ENCODE measurements at regions not wholly inside any gene's neighbourhood (a gene's known extent, or its start where the extent isn't known, plus 50 kb on each side); places are given as distances from the start of the nearest gene placed in this dataset.
"Not testable (repeated sequence)": the region's sequence is repeated elsewhere in the genome, so short reads cannot be mapped to it uniquely, and the experiment has no call there.

- H3K36me3 ChIP-seq = no peaks in the 10 kb centered on the region
- DNase-seq = no peak
- H3K4me1 ChIP-seq = peaks cover 0 to 13% (median 4%) of the 10 kb centered on the region in 4 donors
- H3K27me3 ChIP-seq = peaks cover 0 to 6% (median 0%) of the 10 kb centered on the region in 3 donors
- intact Hi-C loops (cut with DNase I; ENCODE audit: low total_unique reads) = no loop called here
- no peak overlapping the region for H3K4me3 ChIP-seq
- WGBS, 5 donors = 90 to 94% (median 91%) methylated on average over 7 of the region's 7 CpGs
- no peak overlapping the region for H3K27ac ChIP-seq
- no peaks in the 10 kb centered on the region for H3K9me3 ChIP-seq
- TF ChIP-seq, protein P1, sequence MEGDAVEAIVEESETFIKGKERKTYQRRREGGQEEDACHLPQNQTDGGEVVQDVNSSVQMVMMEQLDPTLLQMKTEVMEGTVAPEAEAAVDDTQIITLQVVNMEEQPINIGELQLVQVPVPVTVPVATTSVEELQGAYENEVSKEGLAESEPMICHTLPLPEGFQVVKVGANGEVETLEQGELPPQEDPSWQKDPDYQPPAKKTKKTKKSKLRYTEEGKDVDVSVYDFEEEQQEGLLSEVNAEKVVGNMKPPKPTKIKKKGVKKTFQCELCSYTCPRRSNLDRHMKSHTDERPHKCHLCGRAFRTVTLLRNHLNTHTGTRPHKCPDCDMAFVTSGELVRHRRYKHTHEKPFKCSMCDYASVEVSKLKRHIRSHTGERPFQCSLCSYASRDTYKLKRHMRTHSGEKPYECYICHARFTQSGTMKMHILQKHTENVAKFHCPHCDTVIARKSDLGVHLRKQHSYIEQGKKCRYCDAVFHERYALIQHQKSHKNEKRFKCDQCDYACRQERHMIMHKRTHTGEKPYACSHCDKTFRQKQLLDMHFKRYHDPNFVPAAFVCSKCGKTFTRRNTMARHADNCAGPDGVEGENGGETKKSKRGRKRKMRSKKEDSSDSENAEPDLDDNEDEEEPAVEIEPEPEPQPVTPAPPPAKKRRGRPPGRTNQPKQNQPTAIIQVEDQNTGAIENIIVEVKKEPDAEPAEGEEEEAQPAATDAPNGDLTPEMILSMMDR (IDR thresholded peaks at IDR 0.05) = no peak
- no peak for TF ChIP-seq POLR2AphosphoS5 (IDR thresholded peaks at IDR 0.05)
- TF ChIP-seq EP300 (IDR thresholded peaks at IDR 0.05) = no peak
- no peak for TF ChIP-seq POLR2A (IDR thresholded peaks at IDR 0.05)
Measured at GRCh38 chr6:6740595-6740994, 152.1 kb downstream of the LY86 start.

DNA sequence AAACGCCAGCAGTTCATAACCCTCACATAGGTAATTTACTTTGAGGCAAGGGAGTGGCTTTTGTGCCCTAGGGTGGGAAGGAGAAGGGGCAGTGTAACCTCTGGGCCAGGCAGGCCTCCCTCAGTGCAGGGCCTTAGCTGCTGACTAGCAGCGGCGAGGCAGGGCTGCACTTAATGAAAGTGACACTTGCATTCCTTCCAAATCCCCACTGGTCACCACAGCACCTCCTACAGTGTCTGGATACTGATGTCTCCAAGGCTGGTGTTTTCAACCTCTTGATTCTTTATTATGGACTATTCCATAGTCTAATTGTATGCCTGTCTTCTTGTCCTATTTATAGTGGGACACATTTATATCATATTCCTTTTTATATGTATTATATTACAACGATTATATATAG is 152.7 kb downstream of the LY86 start:
- H3K4me3 ChIP-seq = no peak overlapping the region
- H3K9me3 ChIP-seq = no peaks in the 10 kb centered on the region
- no peaks in the 10 kb centered on the region for H3K36me3 ChIP-seq
- intact Hi-C loops (cut with DNase I; ENCODE audit: low total_unique reads) = no loop called here
- WGBS, 5 donors = 61 to 79% (median 77%) methylated on average over 4 of the region's 4 CpGs
- no peak for DNase-seq
- peaks cover 0 to 6% (median 0%) of the 10 kb centered on the region in 3 donors for H3K27me3 ChIP-seq
- peaks cover 0 to 13% (median 4%) of the 10 kb centered on the region in 4 donors for H3K4me1 ChIP-seq
- no peak overlapping the region for H3K27ac ChIP-seq
- TF ChIP-seq EP300 (IDR thresholded peaks at IDR 0.05) (no peak), POLR2AphosphoS5 (IDR thresholded peaks at IDR 0.05) (no peak), POLR2A (IDR thresholded peaks at IDR 0.05) (no peak)
- TF ChIP-seq, protein P1 (IDR thresholded peaks at IDR 0.05) = no peak

DNA sequence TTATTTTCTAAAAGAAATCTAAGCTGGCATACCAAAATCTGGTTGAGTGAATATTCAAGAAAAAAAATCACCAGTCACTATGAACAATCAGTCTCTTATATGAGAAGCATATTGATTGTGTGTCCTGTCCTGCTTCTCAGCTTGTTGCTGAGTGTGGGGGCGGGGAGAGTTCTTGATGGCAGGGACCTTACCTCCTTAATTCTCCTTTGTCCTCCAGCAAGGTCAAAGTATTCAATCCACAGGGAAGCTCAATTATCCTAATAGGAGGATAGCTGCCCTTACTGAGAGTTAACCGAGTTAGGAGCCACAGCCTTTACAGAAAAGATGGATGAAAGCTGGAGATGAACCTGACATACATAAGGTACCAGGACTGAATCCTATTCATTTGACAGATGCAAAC is 154.0 kb downstream of the LY86 start:
- Histone ChIP-seq H3K9me3 (no peaks in the 10 kb centered on the region), H3K27me3 (peaks cover 0 to 6% (median 0%) of the 10 kb centered on the region in 3 donors), H3K4me1 (peaks cover 0 to 3% (median 0%) of the 10 kb centered on the region in 4 donors), H3K27ac (no peak overlapping the region), H3K4me3 (no peak overlapping the region), H3K36me3 (no peaks in the 10 kb centered on the region)
- intact Hi-C loops (cut with DNase I; ENCODE audit: low total_unique reads) = no loop called here
- WGBS, 5 donors = 89 to 100% (median 96%) methylated on average over 2 of the region's 2 CpGs
- no peak for DNase-seq
- TF ChIP-seq POLR2A (IDR thresholded peaks at IDR 0.05) (no peak), POLR2AphosphoS5 (IDR thresholded peaks at IDR 0.05) (no peak), EP300 (IDR thresholded peaks at IDR 0.05) (no peak)
- TF ChIP-seq, protein P1 (IDR thresholded peaks at IDR 0.05) = no peak

- H3K27ac ChIP-seq = no peak overlapping the region
- TF ChIP-seq, protein P1 (IDR thresholded peaks at IDR 0.05) = no peak
- TF ChIP-seq POLR2AphosphoS5 (IDR thresholded peaks at IDR 0.05) = no peak
- TF ChIP-seq POLR2A (IDR thresholded peaks at IDR 0.05) = no peak
- no peak for TF ChIP-seq EP300 (IDR thresholded peaks at IDR 0.05)
- H3K36me3 ChIP-seq = no peaks in the 10 kb centered on the region
- H3K4me1 ChIP-seq = peaks cover 0 to 16% (median 6%) of the 10 kb centered on the region in 4 donors
- no peaks in the 10 kb centered on the region for H3K9me3 ChIP-seq
- H3K27me3 ChIP-seq = no peaks in the 10 kb centered on the region
- intact Hi-C loops (cut with DNase I; ENCODE audit: low total_unique reads) = no loop called here
- H3K4me3 ChIP-seq = no peak overlapping the region
- DNase-seq = no peak
- 72 to 86% (median 77%) methylated on average over 4 of the region's 4 CpGs for WGBS, 5 donors
Measured at GRCh38 chr6:6744551-6744950, 156.0 kb downstream of the LY86 start.

DNA sequence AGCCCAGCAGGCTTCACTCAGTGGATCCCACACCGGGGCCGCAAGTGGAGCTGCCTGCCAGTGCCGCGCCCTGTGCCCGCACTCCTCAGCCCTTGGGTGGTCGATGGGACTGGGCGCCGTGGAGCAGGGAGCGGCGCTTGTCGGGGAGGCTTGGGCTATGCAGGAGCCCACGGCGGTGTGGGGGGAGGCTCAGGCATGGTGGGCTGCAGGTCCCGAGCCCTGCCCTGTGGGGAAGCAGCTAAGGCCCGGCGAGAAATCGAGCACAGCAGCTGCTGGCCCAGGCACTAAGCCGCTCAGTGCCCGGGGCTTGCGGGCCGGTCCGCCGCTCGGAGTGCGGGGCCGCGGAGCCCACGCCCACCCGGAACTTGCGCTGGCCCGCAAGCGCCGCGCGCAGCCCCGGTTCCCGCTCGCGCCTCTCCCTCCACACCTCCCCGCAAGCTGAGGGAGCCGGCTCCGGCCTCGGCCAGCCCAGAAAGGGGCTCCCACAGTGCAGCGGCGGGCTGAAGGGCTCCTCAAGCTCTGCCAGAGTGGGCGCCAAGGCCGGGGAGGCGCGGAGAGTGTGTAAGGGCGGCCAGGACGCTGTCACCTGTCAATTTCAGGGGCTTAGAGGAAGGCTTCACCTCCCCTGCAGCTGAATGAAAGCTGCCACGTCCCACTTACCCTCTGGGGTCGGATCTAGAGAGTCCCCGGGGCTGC is 157.3 kb downstream of the LY86 start:
- H3K27ac ChIP-seq; H3K4me3 ChIP-seq; H3K36me3 ChIP-seq; intact Hi-C loops (cut with DNase I; ENCODE audit: low total_unique reads); H3K27me3 ChIP-seq; DNase-seq; H3K9me3 ChIP-seq: not testable (repeated sequence)
- WGBS, 5 donors = 96 to 98% (median 97%) methylated on average over 25 to 54 of the region's 54 CpGs
- H3K4me1 ChIP-seq = peaks cover 0 to 28% (median 14%) of the 10 kb centered on the region in 4 donors

All from stomach (tissue), 8 donors.